ENCODE measurements at regions not wholly inside any gene's neighbourhood (a gene's known extent, or its start where the extent isn't known, plus 50 kb on each side); places are given as distances from the start of the nearest gene placed in this dataset.

DNA sequence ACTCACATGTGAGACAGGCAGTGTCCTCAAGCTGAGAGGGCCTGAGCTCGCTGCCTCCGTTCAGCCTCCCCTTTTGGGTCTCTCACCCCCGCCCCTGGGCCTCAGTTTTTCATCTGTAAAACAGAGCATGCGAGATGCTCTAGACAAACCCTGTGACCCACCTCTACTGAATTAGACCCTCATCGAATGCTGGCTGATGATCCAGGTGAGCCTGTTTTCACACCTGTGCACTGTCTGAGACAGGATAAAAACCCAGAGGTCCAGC is 102.1 kb downstream of the PDGFA start:
- H3K9me1 ChIP-seq (ENCODE audit: control insufficient read depth, extremely low read depth, insufficient read depth, low read length) = no peaks in the 10 kb centered on the region
- dilution Hi-C loops (cut with MboI; ENCODE audit: extremely low pct_ligation_motif_present, low sequenced_read_pairs) = no loop called here
- H2AFZ ChIP-seq (ENCODE audit: control insufficient read depth, low read length) = no peak overlapping the region
- H3K9ac ChIP-seq (ENCODE audit: control insufficient read depth, extremely low read depth, insufficient read depth, low read length) = no peak overlapping the region
- no peak for DNase-seq (ENCODE audit: low read depth, low spot score)
- no peaks in the 10 kb centered on the region for H4K20me1 ChIP-seq (ENCODE audit: control insufficient read depth, extremely low read depth, insufficient read depth, low read length)
- H3K79me2 ChIP-seq (ENCODE audit: control insufficient read depth, insufficient read depth, low read length) = no peaks in the 10 kb centered on the region
- H3K27ac ChIP-seq (ENCODE audit: control insufficient read depth, insufficient read depth, low read length) = no peak overlapping the region
- no peak overlapping the region for H3K4me2 ChIP-seq (ENCODE audit: control insufficient read depth, extremely low read depth, insufficient read depth, low read depth, low read length)
- peaks cover 4% of the 10 kb centered on the region for H3K4me1 ChIP-seq (ENCODE audit: control insufficient read depth, extremely low read depth, insufficient read depth, low read length)
- H3K36me3 ChIP-seq (ENCODE audit: control insufficient read depth in 2 of 2, extremely low read depth in 1 of 2, insufficient read depth in 2 of 2, low read length in 2 of 2) = no peaks in the 10 kb centered on the region
- H3K9me3 ChIP-seq (ENCODE audit: control insufficient read depth, low read depth, low read length) = peaks cover 10% of the 10 kb centered on the region
- H3K4me3 ChIP-seq (ENCODE audit: control insufficient read depth in 2 of 3, extremely low read depth in 1 of 3, insufficient read depth in 2 of 3, low read depth in 1 of 3, low read length in 3 of 3) = no peak overlapping the region
- TF ChIP-seq CTCF (optimal IDR thresholded peaks at IDR 0.05 in 1 of 3, IDR thresholded peaks at IDR 0.05 in 1 of 3, conservative IDR thresholded peaks at IDR 0.05 in 1 of 3; ENCODE audit: extremely low read depth in 1 of 3, insufficient read depth in 2 of 3, low read length in 3 of 3) (no peak), EZH2 (IDR thresholded peaks at IDR 0.05; ENCODE audit: low read length) (no peak)
- no peaks in the 10 kb centered on the region for H3K27me3 ChIP-seq (ENCODE audit: control insufficient read depth, extremely low read depth, insufficient read depth, low read length)
- FAIRE-seq = no peak

DNA sequence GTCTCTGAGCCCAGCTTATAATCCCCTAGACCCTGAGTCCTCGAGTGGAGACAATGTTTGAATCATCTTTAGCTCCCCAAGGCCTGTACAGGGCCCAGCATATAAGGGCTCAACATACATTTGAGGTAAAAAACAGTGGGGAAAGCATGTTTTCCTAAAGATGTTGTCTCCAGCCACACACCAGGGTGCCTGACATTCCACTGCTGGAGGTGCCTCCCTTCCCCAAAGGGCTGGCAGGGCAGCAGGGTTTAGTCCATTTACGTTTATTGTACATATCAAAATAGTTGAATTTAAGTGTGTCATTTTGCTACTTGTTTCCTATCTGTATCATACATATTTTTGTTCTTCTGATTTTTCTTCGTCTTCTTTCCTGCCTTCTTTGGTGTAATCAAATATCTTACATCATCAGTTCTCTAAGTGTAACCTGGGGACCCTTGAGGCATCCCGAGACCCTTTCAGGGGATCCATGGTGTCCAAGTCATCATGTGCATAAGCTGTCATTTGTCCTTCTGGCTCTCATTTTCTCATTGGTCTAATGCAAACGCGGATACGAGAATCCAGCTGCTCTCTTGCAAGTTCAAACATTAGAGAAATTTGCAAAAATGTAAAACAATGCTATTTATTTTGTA is 101.6 kb downstream of the PDGFA start:
- H2AFZ ChIP-seq (ENCODE audit: control insufficient read depth, low read length) = no peak overlapping the region
- H3K9me1 ChIP-seq (ENCODE audit: control insufficient read depth, extremely low read depth, insufficient read depth, low read length) = no peaks in the 10 kb centered on the region
- H3K4me1 ChIP-seq (ENCODE audit: control insufficient read depth, extremely low read depth, insufficient read depth, low read length) = peaks cover 4% of the 10 kb centered on the region
- no peaks in the 10 kb centered on the region for H3K79me2 ChIP-seq (ENCODE audit: control insufficient read depth, insufficient read depth, low read length)
- no peak overlapping the region for H3K4me2 ChIP-seq (ENCODE audit: control insufficient read depth, extremely low read depth, insufficient read depth, low read depth, low read length)
- no peak overlapping the region for H3K9ac ChIP-seq (ENCODE audit: control insufficient read depth, extremely low read depth, insufficient read depth, low read length)
- no peaks in the 10 kb centered on the region for H3K36me3 ChIP-seq (ENCODE audit: control insufficient read depth in 2 of 2, extremely low read depth in 1 of 2, insufficient read depth in 2 of 2, low read length in 2 of 2)
- no peaks in the 10 kb centered on the region for H4K20me1 ChIP-seq (ENCODE audit: control insufficient read depth, extremely low read depth, insufficient read depth, low read length)
- no peak overlapping the region for H3K27ac ChIP-seq (ENCODE audit: control insufficient read depth, insufficient read depth, low read length)
- H3K27me3 ChIP-seq (ENCODE audit: control insufficient read depth, extremely low read depth, insufficient read depth, low read length) = no peaks in the 10 kb centered on the region
- no peak for TF ChIP-seq EZH2 (IDR thresholded peaks at IDR 0.05; ENCODE audit: low read length)
- no peak for TF ChIP-seq CTCF (optimal IDR thresholded peaks at IDR 0.05 in 1 of 3, IDR thresholded peaks at IDR 0.05 in 1 of 3, conservative IDR thresholded peaks at IDR 0.05 in 1 of 3; ENCODE audit: extremely low read depth in 1 of 3, insufficient read depth in 2 of 3, low read length in 3 of 3)
- FAIRE-seq = no peak
- no peak for DNase-seq (ENCODE audit: low read depth, low spot score)
- dilution Hi-C loops (cut with MboI; ENCODE audit: extremely low pct_ligation_motif_present, low sequenced_read_pairs) = no loop called here
- H3K9me3 ChIP-seq (ENCODE audit: control insufficient read depth, low read depth, low read length) = peaks cover 10% of the 10 kb centered on the region
- H3K4me3 ChIP-seq (ENCODE audit: control insufficient read depth in 2 of 3, extremely low read depth in 1 of 3, insufficient read depth in 2 of 3, low read depth in 1 of 3, low read length in 3 of 3) = no peak overlapping the region

Measured in keratinocyte (primary cell).